Head of caudate nucleus (tissue), 42 donors: ENCODE measurements at regions not wholly inside any gene's neighbourhood (a gene's known extent, or its start where the extent isn't known, plus 50 kb on each side); places are given as distances from the start of the nearest gene placed in this dataset.

ENCODE experiments used
- DNase-seq, 42 donors: peaks; one replicate each; pipeline versions ENCODE4 v3.0.0 to v3.0.0-alpha.2; 2020 to 2021; ENCODE audit warnings: mixed read lengths in 7 of 42
- intact Hi-C: fragments of 100-400 bp; cut with DNase I; formaldehyde crosslinking; loops from one replicate; pipeline ENCODE4 v1.15.0; 2022

GRCh38 chr2:37582481-37583220, 88.8 kb downstream of the CDC42EP3 start:
- no peak for DNase-seq
- intact Hi-C loops: no loop called here

- intact Hi-C loops: no loop called here
- DNase-seq: no peak
Observed at GRCh38 chr2:37583402-37583801, 88.0 kb downstream of the CDC42EP3 start.

- intact Hi-C loops: no loop called here
- DNase-seq: no peak
Observed at GRCh38 chr2:37583867-37584266, 87.6 kb downstream of the CDC42EP3 start.

GRCh38 chr2:37585295-37585908, 86.0 kb downstream of the CDC42EP3 start:
- intact Hi-C loops: no loop called here

GRCh38 chr2:37585982-37586621, 85.3 kb downstream of the CDC42EP3 start:
- peak in 39 of 42 donors; percentile 10 to 79 (median 47) for DNase-seq
- intact Hi-C loops: no loop called here

More at GRCh38 chr2:37585295-37585908, 86.0 kb downstream of the CDC42EP3 start:
- DNase-seq: no peak

GRCh38 chr2:37586663-37587317, 84.7 kb downstream of the CDC42EP3 start:
- intact Hi-C loops: no loop called here
- no peak for DNase-seq

- intact Hi-C loops: no loop called here
Observed at GRCh38 chr2:37587817-37588216, 83.6 kb downstream of the CDC42EP3 start.

GRCh38 chr2:37588316-37588777, 83.1 kb downstream of the CDC42EP3 start:
- no peak for DNase-seq
- intact Hi-C loops: no loop called here

More at GRCh38 chr2:37587817-37588216, 83.6 kb downstream of the CDC42EP3 start:
- no peak for DNase-seq

GRCh38 chr2:37589298-37589697, 82.1 kb downstream of the CDC42EP3 start:
- intact Hi-C loops: no loop called here
- no peak for DNase-seq

- intact Hi-C loops: no loop called here
- DNase-seq: no peak
Observed at GRCh38 chr2:37590119-37590571, 81.3 kb downstream of the CDC42EP3 start.
